ENCODE measurements at regions not wholly inside any gene's neighbourhood (a gene's known extent, or its start where the extent isn't known, plus 50 kb on each side); places are given as distances from the start of the nearest gene placed in this dataset.

DNA sequence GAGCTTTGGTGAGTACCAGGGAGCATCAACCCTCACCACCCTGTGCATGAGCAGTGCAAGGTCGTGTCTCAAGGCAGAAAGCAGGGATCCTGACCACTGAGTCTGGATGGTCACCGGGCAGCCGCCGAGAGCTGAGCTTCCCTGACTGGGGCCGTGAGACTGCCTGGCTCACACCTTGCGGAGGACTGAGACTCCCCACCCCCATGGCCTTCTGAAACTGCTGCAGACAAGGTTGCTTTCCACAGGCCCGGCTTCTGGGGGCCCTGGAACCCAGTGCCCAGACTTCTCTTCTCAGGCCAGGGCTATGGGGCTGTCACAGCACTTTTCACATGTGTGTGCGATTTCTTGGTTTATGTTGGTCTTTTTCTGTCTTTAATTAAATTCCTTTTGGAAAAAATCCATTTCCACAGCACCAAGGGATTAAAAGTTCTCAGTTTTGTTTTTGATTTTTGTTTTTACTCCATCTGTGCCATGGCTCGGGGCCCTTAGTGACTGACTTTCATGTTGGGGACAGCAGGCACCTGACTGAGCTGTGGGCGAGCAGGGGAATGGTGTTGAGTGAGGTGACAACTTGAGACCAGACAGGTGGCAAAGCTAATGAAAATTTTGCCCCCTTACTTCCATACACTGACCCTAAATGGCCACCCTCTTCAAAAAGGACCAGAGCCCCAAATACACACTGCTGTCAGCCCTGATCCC is 297.9 kb downstream of the CYP26B1 start:
- intact Hi-C loops (cut with DNase I), result no loop called here
- no peak overlapping the region for H3K4me3 ChIP-seq
- no peaks in the 10 kb centered on the region for H3K36me3 ChIP-seq
- DNase-seq (no peak), ATAC-seq (no peak)
- WGBS, 2 donors, result 85 to 86% methylated on average over 10 of the region's 10 CpGs
- peaks cover 0 to 30% (median 8%) of the 10 kb centered on the region in 9 donors for H3K4me1 ChIP-seq
- H3K27ac ChIP-seq, result no peak overlapping the region
- no peak for TF ChIP-seq CTCF (IDR thresholded peaks at IDR 0.05)
- no peaks in the 10 kb centered on the region for H3K9me3 ChIP-seq
- H3K27me3 ChIP-seq, result peaks cover 0 to 11% (median 7%) of the 10 kb centered on the region in 7 donors

DNA sequence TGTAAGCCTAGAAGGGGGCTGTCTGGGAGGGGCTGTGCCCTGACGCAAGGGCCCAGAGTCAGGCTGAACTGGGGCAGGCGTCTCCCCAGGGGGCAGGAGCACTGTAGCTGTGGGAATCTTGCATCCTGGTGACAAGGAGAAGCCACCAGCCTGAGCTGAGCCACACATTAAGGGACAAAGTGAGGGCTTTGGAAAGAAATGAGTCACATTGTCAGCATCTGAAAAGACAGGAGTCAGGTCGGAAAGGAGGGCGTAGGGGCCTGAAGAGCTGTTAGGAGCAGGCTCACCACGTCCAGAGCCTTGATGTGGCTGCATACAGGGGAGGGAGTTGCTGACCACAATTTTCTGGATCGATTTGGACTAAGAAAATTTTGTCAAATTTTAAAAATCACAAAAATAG is 298.6 kb downstream of the CYP26B1 start:
- peaks cover 0 to 11% (median 7%) of the 10 kb centered on the region in 7 donors for H3K27me3 ChIP-seq
- WGBS, 2 donors, result 88 to 92% methylated on average over 6 of the region's 6 CpGs
- intact Hi-C loops (cut with DNase I), result no loop called here
- DNase-seq (no peak), ATAC-seq (no peak)
- no peaks in the 10 kb centered on the region for H3K9me3 ChIP-seq
- peaks cover 0 to 30% (median 8%) of the 10 kb centered on the region in 9 donors for H3K4me1 ChIP-seq
- H3K27ac ChIP-seq, result no peak overlapping the region
- no peak overlapping the region for H3K4me3 ChIP-seq
- no peak for TF ChIP-seq CTCF (IDR thresholded peaks at IDR 0.05)
- H3K36me3 ChIP-seq, result no peaks in the 10 kb centered on the region

DNA sequence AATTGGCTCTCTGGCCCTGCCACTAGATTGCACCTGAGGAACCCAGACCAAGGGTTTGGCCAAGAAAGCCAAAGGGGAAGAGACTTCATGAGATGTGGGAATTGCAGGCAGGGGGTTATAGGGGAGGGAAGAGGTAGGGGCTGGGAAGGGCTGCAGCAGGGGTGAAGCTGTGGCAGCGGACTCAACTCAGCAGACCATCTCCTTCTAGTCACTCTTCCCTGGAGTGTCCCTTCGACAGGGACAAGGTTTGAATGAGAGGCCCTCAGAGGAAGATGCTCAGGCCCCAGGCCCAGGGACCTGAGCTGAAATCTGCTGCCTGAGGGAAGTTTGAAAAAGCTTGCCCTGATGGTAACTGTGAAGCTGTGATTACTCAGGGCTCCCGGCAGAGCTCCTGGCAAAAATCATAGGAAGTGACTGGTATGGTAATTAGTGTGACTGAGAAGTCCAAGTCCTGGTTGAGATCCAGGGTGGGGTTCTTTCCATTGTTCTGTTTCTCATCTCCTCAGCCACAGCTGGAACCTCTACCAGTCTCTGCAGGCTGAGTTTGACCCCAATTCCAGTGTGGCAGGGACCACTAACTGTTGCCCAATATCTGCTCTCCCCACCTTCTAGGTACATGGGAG is 300.9 kb downstream of the CYP26B1 start:
- WGBS, 2 donors, result 78 to 84% methylated on average over 3 of the region's 3 CpGs
- TF ChIP-seq CTCF (IDR thresholded peaks at IDR 0.05), result no peak
- H3K4me1 ChIP-seq, result peaks cover 0 to 20% (median 8%) of the 10 kb centered on the region in 9 donors
- ATAC-seq (peak in 3 of 8 donors; percentile 10 to 62 (median 45)), DNase-seq (no peak)
- no peak overlapping the region for H3K4me3 ChIP-seq
- no peaks in the 10 kb centered on the region for H3K36me3 ChIP-seq
- no peak overlapping the region for H3K27ac ChIP-seq
- intact Hi-C loops (cut with DNase I), result no loop called here
- no peaks in the 10 kb centered on the region for H3K9me3 ChIP-seq
- peaks cover 0 to 2% (median 0%) of the 10 kb centered on the region in 7 donors for H3K27me3 ChIP-seq

- no peak for TF ChIP-seq CTCF (IDR thresholded peaks at IDR 0.05)
- ATAC-seq, result no peak
These were observed 301.6 kb downstream of the CYP26B1 start for GRCh38 chr2:71846072-71846471.

More at GRCh38 chr2:71846072-71846471, 301.6 kb downstream of the CYP26B1 start:
- Histone ChIP-seq H3K27me3 (no peaks in the 10 kb centered on the region), H3K36me3 (no peaks in the 10 kb centered on the region), H3K4me3 (no peak overlapping the region), H3K27ac (no peak overlapping the region), H3K9me3 (no peaks in the 10 kb centered on the region), H3K4me1 (peaks cover 0 to 15% (median 8%) of the 10 kb centered on the region in 9 donors)
- WGBS, 2 donors, result 95 to 96% methylated on average over 2 of the region's 2 CpGs
- intact Hi-C loops (cut with DNase I), result no loop called here
- DNase-seq, result no peak
